Daoy (cell line): ENCODE measurements at regions not wholly inside any gene's neighbourhood (a gene's known extent, or its start where the extent isn't known, plus 50 kb on each side); places are given as distances from the start of the nearest gene placed in this dataset.

ENCODE experiments used
- DNase-seq: peaks from one replicate; pipeline ENCODE4 v3.0.0-alpha.2; 2015; ENCODE audit warnings: low read depth

DNA sequence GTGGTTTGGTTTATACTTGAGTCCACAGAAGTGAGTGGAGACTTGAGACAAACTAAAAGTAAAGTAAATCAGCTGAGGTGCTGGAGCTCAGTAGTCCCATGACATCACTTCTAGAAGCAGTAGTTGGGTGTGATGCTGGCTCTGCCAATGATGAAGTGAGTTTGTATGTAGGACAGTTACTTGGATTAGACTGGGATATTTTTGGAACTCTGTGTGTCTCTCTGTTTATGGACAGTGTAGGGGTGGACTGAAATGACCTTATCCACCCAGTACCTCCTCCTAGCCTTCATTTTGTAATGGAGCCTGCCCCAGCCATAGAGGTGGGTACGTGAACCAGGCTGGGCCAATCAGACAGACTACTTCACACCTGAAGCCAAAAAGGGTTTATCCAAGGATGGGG, 52.2 kb downstream of the POLR1D start:
- no peak for DNase-seq

DNA sequence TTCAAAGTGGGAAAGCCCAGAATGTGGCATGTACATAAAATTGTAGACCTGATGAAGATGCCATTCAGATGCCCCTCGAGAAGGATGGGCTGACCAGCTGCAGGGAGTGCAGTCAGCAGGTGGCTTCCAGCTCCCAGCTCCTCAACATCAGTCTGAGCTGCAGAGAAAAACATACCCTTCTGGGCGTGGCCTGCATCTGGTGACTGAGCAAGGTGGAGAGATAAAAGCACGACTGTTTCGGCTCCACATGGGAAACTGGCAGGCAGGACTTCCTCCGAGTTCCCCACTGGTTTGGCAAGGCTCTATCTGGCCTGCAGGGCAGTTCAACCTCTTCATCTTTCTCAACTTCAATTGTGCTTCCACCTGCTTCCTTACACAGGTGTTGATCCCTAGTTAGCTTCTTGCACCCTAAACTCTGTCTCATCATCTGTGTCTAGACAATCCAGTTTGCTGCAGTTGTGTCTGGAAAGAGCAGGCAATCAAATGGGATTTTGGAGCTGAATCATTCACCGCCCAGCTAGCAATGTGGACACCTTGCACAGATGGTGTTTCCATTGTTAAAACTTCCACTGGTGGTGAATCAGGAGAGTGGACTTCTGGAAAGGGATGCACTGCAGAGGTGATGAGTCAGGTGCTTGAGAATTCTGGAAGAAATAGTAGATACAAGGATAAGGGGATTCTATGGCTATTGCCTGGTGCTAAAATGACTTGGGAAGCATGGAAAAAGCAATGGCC, 56.8 kb downstream of the POLR1D start:
- peak; percentile 55 for DNase-seq

DNA sequence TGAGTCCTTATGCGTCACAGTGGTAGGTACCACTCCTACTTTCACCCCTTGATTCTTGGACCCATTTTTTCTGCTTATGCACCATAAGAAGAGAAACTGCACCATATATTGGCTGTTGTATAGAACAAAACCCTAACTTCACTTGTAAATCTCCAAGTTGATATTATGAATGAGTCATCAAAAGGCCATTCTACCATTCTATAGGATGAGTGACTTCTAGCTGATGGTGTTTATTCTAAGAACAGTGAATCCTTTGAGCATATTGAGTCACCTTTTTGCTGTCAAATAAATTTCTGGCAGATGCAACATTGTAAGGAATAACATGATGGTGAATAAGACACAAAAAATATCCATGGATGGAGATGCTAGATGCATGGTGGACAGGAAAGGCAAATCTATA, 57.7 kb downstream of the POLR1D start:
- no peak for DNase-seq

DNA sequence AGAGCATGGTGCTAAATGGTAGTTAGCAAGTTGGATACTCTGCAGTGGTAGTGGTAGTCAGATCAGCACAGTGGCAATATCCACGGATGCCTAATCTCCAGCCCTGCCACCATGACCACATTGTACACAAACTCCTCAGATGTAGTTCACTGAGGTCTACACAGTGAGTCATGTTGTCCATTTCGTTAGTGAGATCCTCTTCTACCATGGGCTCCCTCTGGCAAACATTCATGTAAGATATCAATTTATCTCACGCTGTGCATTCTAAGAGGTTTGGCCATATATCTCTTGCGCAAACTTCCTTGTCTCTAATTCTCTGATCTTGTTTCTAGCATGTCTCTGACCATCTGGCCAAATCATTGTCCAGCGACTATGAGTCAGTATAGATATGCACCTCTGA, 58.2 kb downstream of the POLR1D start:
- DNase-seq = no peak

DNA sequence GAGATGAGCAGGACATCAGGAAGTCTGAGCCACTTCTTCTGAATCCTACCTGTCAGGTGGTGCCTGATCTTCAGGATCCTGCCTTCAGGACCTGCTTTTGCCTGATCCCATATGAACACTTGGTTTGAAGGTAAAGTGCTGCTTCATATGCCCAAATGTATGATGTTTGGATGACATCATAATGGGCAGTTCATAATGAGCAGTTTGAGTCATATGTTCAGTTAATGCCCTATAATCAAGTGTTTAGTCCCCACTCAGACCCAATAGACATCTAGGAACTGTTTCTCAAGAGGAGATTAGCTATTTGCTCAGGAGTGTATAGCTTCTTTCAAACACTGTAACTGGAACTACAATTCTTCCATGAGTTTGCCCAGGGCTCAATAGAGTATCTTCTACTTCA, 58.8 kb downstream of the POLR1D start:
- DNase-seq = no peak

DNA sequence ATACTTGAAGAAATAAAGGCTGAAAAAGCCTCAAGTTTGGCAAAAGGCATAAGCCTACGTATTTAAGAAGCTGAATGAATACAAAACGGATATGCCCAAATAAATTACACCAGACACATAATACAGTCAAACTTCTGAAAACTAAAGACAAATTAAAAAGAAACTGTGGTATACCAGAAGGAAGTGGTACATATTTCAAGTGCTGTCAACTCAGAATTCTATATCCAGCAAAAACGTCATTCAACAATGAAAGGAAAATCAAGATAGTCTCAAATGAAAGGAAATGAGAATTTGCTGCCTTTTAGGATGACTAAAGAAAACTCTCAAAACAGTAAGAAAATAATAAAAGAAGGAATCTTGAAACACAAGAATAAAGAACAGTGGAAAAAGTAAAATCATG, 69.5 kb downstream of the POLR1D start:
- DNase-seq = no peak

DNA sequence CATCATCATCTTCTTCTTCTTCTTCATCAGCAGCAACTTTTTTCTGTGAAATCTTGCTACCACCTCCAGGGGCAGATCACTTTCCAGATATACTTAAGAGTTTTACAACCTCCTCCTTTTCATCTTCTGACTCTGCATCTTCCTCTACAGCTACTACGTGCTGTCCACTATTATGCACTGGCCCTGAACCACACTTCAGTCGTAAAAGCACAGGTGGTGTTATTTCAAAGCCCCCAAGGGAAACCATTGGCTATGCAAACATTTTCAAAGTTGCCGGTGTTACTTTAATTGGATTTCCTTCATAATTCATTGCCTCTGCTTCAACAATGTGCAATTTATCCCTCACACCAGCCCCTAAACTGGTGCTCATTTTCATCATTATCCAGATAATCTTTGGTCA, 75.0 kb downstream of the POLR1D start:
- no peak for DNase-seq

DNA sequence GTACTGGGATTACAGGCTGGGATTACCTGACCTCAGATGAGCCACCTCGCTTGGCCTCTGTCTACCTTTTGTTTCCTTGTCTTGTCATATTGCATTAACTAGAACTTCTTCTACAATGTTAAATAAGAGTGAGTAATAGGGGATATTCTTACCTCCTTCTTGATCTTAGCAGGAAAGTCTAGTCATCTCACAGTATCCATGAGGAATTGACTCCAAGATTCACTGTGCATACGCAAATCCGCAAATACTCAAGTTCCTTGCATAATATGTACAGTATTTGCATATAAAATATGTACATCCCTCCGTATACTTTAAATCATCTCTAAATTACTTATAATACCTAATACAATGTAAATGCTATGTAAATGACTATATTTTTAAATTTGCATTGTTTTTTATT, 78.3 kb downstream of the POLR1D start:
- DNase-seq = no peak

DNA sequence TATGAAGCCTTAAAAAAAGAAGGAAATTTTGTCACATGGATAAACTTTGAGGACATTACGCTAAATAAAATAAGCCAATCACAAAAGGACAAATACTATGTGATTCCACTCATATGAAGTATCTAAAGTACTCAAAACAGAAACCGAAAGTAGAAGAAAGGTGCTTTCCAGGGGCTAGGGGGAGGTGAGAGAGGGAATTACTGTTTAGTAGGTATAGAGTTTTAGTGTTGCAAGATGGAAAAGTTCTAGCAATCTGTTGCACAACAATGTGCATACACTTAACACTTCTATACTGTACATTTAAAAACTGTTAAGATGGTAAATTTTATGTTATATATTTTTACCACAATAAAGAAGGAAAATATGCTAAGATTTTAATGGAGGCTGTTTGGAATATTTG, 83.0 kb downstream of the POLR1D start:
- DNase-seq = peak; percentile 13

DNA sequence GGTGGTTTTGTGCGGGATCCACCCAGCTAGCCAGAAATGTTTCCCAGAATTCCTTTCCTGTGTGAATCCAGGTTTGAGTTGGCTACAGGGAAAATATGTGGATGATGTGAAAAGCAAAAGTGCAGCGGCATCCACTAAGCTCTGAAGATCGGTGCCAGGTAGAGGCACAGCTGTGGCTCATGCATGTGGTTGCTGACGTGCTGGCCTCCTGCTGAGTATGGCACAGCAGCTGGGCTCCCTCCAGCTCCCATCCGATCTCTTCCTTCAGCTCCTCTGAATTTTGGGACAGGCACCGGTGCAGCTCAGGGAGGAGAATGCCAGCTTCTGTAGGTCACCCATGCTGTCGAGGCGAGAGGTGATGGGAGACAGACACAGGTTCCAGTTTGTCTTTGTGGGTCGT, 84.0 kb upstream of the GSX1 start:
- peak; percentile 49 for DNase-seq

DNA sequence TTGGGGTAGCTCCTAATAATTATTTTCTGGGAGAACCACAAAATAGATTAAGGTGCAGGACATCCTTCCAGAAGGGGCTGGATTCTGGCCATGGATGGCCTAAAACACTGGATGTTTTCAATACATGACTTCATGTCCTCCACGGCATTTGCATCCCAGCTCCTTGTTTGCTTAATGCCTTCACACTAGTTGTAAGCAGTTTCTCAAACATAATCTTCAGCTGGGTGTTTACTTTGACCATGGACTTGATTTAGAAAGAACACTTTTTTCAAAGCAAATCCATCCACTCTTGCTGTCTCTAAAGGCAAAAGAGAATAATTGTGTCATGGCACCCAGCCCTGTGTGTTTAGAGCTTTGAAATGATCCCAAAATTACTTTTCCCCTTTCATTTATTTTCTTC, 82.5 kb upstream of the GSX1 start:
- DNase-seq = no peak

DNA sequence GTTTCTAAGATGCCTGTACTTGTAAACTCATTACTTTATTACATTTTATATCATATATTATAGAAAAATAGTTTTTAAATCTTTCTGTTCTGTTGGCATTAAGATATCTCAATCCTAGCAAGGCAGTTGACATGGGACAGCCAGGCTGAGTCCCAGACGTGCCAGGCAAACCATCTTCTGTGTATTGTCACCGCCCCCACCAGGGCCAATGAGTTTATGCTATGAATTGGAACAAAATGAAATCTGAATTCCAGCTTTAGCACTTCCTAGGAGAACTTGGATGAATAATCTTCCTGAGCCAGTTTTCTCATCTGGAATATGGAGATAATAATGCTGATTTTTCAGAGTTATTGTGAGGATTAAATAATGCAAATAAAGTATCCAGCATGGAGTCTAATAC, 79.9 kb upstream of the GSX1 start:
- no peak for DNase-seq

DNA sequence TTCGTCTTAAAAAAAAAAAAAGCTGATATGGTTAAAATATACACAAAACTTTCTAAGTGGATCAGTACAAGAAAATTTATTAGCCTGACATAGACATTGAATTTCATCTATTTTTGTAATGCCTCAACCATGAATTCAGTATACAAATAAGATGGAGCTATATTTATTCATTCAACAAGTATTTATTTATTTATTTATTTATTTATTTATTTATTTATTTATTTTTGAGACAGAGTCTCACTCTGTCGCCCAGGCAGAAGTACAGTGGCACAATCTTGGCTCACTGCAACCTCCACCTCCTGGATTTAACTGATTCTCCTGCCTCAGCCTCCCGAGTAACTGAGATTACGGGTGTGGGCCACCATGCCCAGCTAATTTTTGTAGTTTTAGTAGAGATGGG, 78.5 kb upstream of the GSX1 start:
- DNase-seq = no peak

DNA sequence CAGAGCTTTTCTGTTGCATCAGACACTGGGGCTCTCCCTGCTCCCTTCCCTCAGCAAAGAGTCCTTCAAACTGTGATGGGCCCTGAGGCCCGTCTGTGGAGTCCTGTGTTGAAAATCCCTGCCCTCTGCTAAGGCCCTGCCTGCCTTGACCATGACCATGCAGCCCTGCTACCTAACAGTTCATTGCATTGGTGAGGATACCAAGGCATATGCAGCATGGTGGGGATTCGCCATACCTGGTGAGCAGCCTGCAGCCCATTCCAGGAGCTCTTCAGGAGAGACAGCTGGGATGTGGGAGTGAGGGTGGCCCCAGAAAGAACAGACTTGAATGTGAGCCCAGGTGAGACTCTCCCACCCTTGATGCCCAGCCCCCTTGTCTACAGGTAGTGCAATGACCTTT, 70.6 kb upstream of the GSX1 start:
- DNase-seq = no peak

DNA sequence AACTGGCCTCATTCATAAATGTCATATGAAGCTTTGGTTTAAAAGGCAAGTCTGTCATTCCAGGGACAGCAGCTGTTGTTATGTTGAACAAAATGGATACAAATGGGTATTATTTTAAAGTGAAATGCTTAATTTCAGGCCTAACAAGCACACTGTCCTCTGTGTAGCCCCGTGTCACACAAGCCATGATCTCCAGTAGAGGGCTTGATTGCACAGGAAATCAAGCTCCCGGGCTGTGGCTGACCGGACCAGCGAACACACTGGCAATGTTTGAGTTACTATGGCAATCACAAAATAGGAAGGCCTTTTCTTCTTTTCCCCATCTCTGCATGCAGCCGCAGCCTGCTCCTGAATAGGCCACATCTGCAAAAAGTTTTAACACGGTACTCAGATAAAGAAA, 64.0 kb upstream of the GSX1 start:
- peak; percentile 8 for DNase-seq

DNA sequence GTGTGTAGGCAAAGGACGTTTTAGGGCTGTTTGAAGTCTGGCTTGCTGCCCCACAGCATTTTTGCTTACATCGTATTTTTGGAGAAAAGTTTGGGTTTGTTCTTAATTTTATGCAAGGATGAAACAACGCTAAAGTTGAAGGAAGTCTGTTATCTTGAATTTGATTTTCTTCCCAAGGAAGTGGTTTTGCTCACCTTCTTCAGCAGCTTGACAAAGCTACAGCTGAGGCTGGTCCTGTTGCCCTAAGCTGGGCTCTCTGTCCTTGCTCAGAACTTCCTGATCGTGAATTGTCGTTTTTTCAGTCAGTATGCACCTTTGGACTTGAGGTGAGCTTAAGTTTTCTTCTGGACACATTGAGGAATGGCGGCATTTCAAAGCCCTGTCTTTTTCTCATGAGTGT, 62.1 kb upstream of the GSX1 start:
- no peak for DNase-seq
